Lung (tissue), 11 donors: ENCODE measurements at regions not wholly inside any gene's neighbourhood (a gene's known extent, or its start where the extent isn't known, plus 50 kb on each side); places are given as distances from the start of the nearest gene placed in this dataset.

Experiments used
- ATAC-seq: fragments of 200-7000 bp; cut with Tn5 transposase; one replicate; pipeline ENCODE4 v1.9.1; 2020; ENCODE audit warnings: moderate number of reproducible peaks; ENCODE audit not compliant: insufficient read depth, low FRiP score
- DNase-seq, 3 donors: peaks; one replicate each; pipeline ENCODE4 v3.0.0-alpha.2; 2013 to 2017
- H3K27ac ChIP-seq, 2 donors: one replicate each; pipeline ENCODE4 v1.5.1; 2013; ENCODE audit warnings: mild to moderate bottlenecking in 2 of 2, moderate library complexity in 2 of 2, control low read depth in 1 of 2, inconsistent platforms in 1 of 2, low read depth in 1 of 2, low read length in 1 of 2
- H3K27me3 ChIP-seq, 3 donors: one replicate each; pipeline ENCODE4 v1.5.1; 2013; ENCODE audit warnings: low read length in 2 of 3; ENCODE audit not compliant: control insufficient read depth in 3 of 3, insufficient read depth in 3 of 3
- H3K36me3 ChIP-seq, 4 donors: one replicate each; pipeline ENCODE4 v1.5.1; 2013; ENCODE audit warnings: low read length in 4 of 4, mild to moderate bottlenecking in 1 of 4, moderate library complexity in 1 of 4; ENCODE audit not compliant: control insufficient read depth in 4 of 4, insufficient read depth in 4 of 4
- H3K4me1 ChIP-seq, 5 donors: one replicate each; pipeline ENCODE4 v1.5.1; 2013; ENCODE audit warnings: low read length in 5 of 5, mild to moderate bottlenecking in 2 of 5, moderate library complexity in 1 of 5; ENCODE audit not compliant: control insufficient read depth in 5 of 5, insufficient read depth in 5 of 5
- H3K4me3 ChIP-seq: one replicate; pipeline ENCODE4 v1.5.1; 2013; ENCODE audit warnings: mild to moderate bottlenecking, control low read depth, moderate library complexity
- H3K9ac ChIP-seq, 2 donors: one replicate each; pipeline ENCODE4 v1.5.1; 2013; ENCODE audit warnings: low read length in 2 of 2, control low read depth in 1 of 2; ENCODE audit not compliant: insufficient read depth in 1 of 2
- H3K9me3 ChIP-seq, 4 donors: one replicate each; pipeline ENCODE4 v1.5.1; 2013; ENCODE audit warnings: low read length in 3 of 4, mild to moderate bottlenecking in 1 of 4, moderate library complexity in 1 of 4; ENCODE audit not compliant: control insufficient read depth in 4 of 4, insufficient read depth in 3 of 4
- CTCF ChIP-seq: IDR thresholded peaks from 2 replicates; pipeline ENCODE4 v1.5.1; 2012; ENCODE audit warnings: mild to moderate bottlenecking; ENCODE audit errors: control extremely low read depth, extremely low read depth
- WGBS, 2 donors: extraction: QIAGEN DNeasy Blood & Tissue Kit; methylation state at CpG; one replicate each; pipeline ENCODE4 v1.1.7; 2013; 5-methylcytosine and 5-hydroxymethylcytosine counted together
- donor health status: control.
- donor health status: control.
- donor health status: Bipolar disorder and iron deficiency.
- donor health status: healthy.
- donor health status: DM: yes; HTN: yes; CAD: no.

GRCh38 chr5:42878550-42878949, 66.9 kb upstream of the SELENOP start:
- no peak overlapping the region for H3K9ac ChIP-seq
- H3K27me3 ChIP-seq: no peaks in the 10 kb centered on the region
- ATAC-seq (no peak), DNase-seq (peak in 1 of 3 donors; percentile 46)
- no peak overlapping the region for H3K4me3 ChIP-seq
- H3K27ac ChIP-seq: no peak overlapping the region
- WGBS, 2 donors: 68 to 79% methylated on average over 4 of the region's 4 CpGs
- no peaks in the 10 kb centered on the region for H3K36me3 ChIP-seq
- H3K4me1 ChIP-seq: peaks cover 0 to 28% (median 6%) of the 10 kb centered on the region in 5 donors
- H3K9me3 ChIP-seq: no peaks in the 10 kb centered on the region
- TF ChIP-seq CTCF: no peak

GRCh38 chr5:42878041-42878440, 66.3 kb upstream of the SELENOP start:
- peaks cover 0 to 28% (median 6%) of the 10 kb centered on the region in 5 donors for H3K4me1 ChIP-seq
- no peaks in the 10 kb centered on the region for H3K9me3 ChIP-seq
- no peaks in the 10 kb centered on the region for H3K36me3 ChIP-seq
- H3K27me3 ChIP-seq: no peaks in the 10 kb centered on the region
- no peak for TF ChIP-seq CTCF
- no peak overlapping the region for H3K4me3 ChIP-seq
- DNase-seq: no peak
- H3K27ac ChIP-seq: no peak overlapping the region
- ATAC-seq: no peak
- no peak overlapping the region for H3K9ac ChIP-seq

GRCh38 chr5:42877431-42877830, 65.7 kb upstream of the SELENOP start:
- WGBS, 2 donors: 78 to 89% methylated on average over 2 of the region's 2 CpGs
- no peaks in the 10 kb centered on the region for H3K36me3 ChIP-seq
- ATAC-seq (no peak), DNase-seq (no peak)
- H3K4me1 ChIP-seq: peaks cover 0 to 28% (median 6%) of the 10 kb centered on the region in 5 donors
- no peaks in the 10 kb centered on the region for H3K9me3 ChIP-seq
- H3K9ac ChIP-seq: no peak overlapping the region
- no peaks in the 10 kb centered on the region for H3K27me3 ChIP-seq
- no peak overlapping the region for H3K4me3 ChIP-seq
- no peak overlapping the region for H3K27ac ChIP-seq
- no peak for TF ChIP-seq CTCF

- ATAC-seq (no peak), DNase-seq (peak in 2 of 3 donors; percentile 54 to 74)
- H3K9ac ChIP-seq: peak overlapping the region in 1 of 2 donors; percentile 63
- H3K27me3 ChIP-seq: no peaks in the 10 kb centered on the region
- no peak for TF ChIP-seq CTCF
- WGBS, 2 donors: 31 to 37% methylated on average over 4 of the region's 4 CpGs
- H3K4me1 ChIP-seq: peaks cover 0 to 28% (median 6%) of the 10 kb centered on the region in 5 donors
- no peak overlapping the region for H3K27ac ChIP-seq
- H3K9me3 ChIP-seq: no peaks in the 10 kb centered on the region
- no peak overlapping the region for H3K4me3 ChIP-seq
- H3K36me3 ChIP-seq: no peaks in the 10 kb centered on the region
Observed at GRCh38 chr5:42876375-42876844, 64.7 kb upstream of the SELENOP start.
